ENCODE measurements at regions not wholly inside any gene's neighbourhood (a gene's known extent, or its start where the extent isn't known, plus 50 kb on each side); places are given as distances from the start of the nearest gene placed in this dataset.
"Not testable (repeated sequence)": the region's sequence is repeated elsewhere in the genome, so short reads cannot be mapped to it uniquely, and the experiment has no call there.

- intact Hi-C loops (cut with micrococcal nuclease); H3K4me2 ChIP-seq (replicated peaks; ENCODE audit: low read depth, low read length, poor library complexity, severe bottlenecking); CTCF ChIA-PET; H3K4me1 ChIP-seq (ENCODE audit: control insufficient read depth in 2 of 2, insufficient read depth in 2 of 2, low read length in 2 of 2); H3K4me3 Mint-ChIP-seq; H3K9me3 ChIP-seq (ENCODE audit: control extremely low read depth in 1 of 3, control insufficient read depth in 2 of 3, insufficient read depth in 1 of 3, low read length in 2 of 3); H3K4me1 Mint-ChIP-seq; H3K27me3 Mint-ChIP-seq; H3K79me2 ChIP-seq (ENCODE audit: control insufficient read depth, insufficient read depth, low read length); POLR2A ChIA-PET; ATAC-seq (ENCODE audit: low read depth); H3K9me3 Mint-ChIP-seq (ENCODE audit: insufficient read depth); H3K27ac Mint-ChIP-seq; H3K4me3 ChIP-seq (ENCODE audit: control extremely low read depth in 1 of 5, extremely low read depth in 1 of 5, insufficient read depth in 1 of 5, low read depth in 2 of 5, low read length in 4 of 5); H3K36me3 ChIP-seq (replicated peaks in 1 of 2; ENCODE audit: control extremely low read depth in 1 of 2, control insufficient read depth in 1 of 2, extremely low read depth in 1 of 2, insufficient read depth in 2 of 2, low read length in 1 of 2); H3K27ac ChIP-seq (ENCODE audit: low read length in 2 of 2); DNase-seq; H2AFZ ChIP-seq (ENCODE audit: insufficient read depth, low read depth, low read length, poor library complexity, severe bottlenecking); H3K27me3 ChIP-seq (replicated peaks in 1 of 4; ENCODE audit: control extremely low read depth in 1 of 4, control insufficient read depth in 3 of 4, insufficient read depth in 4 of 4, low read length in 3 of 4); H3K9ac ChIP-seq (ENCODE audit: low read length); H4K20me1 ChIP-seq (ENCODE audit: control insufficient read depth, insufficient read depth, low read length, poor library complexity, severe bottlenecking): not testable (repeated sequence)
- WGBS (ENCODE audit: insufficient coverage), result no CpG with 5 or more reads among the region's 1 CpG
Observed at GRCh38 chr2:153246636-153247035, 231.9 kb downstream of the RPRM start.

GRCh38 chr2:153235516-153235915, 243.0 kb downstream of the RPRM start:
- ChIA-PET POLR2A (no interaction called here), CTCF (no interaction called here)
- no peaks in the 10 kb centered on the region for H3K36me3 ChIP-seq (replicated peaks in 1 of 2; ENCODE audit: control extremely low read depth in 1 of 2, control insufficient read depth in 1 of 2, extremely low read depth in 1 of 2, insufficient read depth in 2 of 2, low read length in 1 of 2)
- H3K9me3 Mint-ChIP-seq (ENCODE audit: insufficient read depth), result no peaks in the 10 kb centered on the region
- no CpG with 5 or more reads among the region's 1 CpG for WGBS (ENCODE audit: insufficient coverage)
- H3K27me3 Mint-ChIP-seq, result no peaks in the 10 kb centered on the region
- H3K4me3 ChIP-seq (ENCODE audit: control extremely low read depth in 1 of 5, extremely low read depth in 1 of 5, insufficient read depth in 1 of 5, low read depth in 2 of 5, low read length in 4 of 5), result no peak overlapping the region
- no peaks in the 10 kb centered on the region for H3K4me1 ChIP-seq (ENCODE audit: control insufficient read depth in 2 of 2, insufficient read depth in 2 of 2, low read length in 2 of 2)
- H3K9ac ChIP-seq (ENCODE audit: low read length), result no peak overlapping the region
- H3K4me3 Mint-ChIP-seq, result no peak overlapping the region
- no peak for TF ChIP-seq CTCF (IDR thresholded peaks at IDR 0.05)
- TF ChIP-seq EZH2 (IDR thresholded peaks at IDR 0.05; ENCODE audit: borderline replicate concordance, insufficient read depth, low read depth, low read length, poor library complexity, severe bottlenecking), result no peak
- DNase-seq (no peak), ATAC-seq (ENCODE audit: low read depth) (no peak)
- no peaks in the 10 kb centered on the region for H3K27me3 ChIP-seq (replicated peaks in 1 of 4; ENCODE audit: control extremely low read depth in 1 of 4, control insufficient read depth in 3 of 4, insufficient read depth in 4 of 4, low read length in 3 of 4)
- peaks cover 2% of the 10 kb centered on the region for H3K4me1 Mint-ChIP-seq
- H3K4me2 ChIP-seq (replicated peaks; ENCODE audit: low read depth, low read length, poor library complexity, severe bottlenecking), result no peak overlapping the region
- no peaks in the 10 kb centered on the region for H3K9me3 ChIP-seq (ENCODE audit: control extremely low read depth in 1 of 3, control insufficient read depth in 2 of 3, insufficient read depth in 1 of 3, low read length in 2 of 3)
- no peak overlapping the region for H3K27ac ChIP-seq (ENCODE audit: low read length in 2 of 2)
- intact Hi-C loops (cut with micrococcal nuclease), result no loop called here
- H3K27ac Mint-ChIP-seq, result no peak overlapping the region
- no peak overlapping the region for H2AFZ ChIP-seq (ENCODE audit: insufficient read depth, low read depth, low read length, poor library complexity, severe bottlenecking)
- H3K79me2 ChIP-seq (ENCODE audit: control insufficient read depth, insufficient read depth, low read length), result no peaks in the 10 kb centered on the region
- H4K20me1 ChIP-seq (ENCODE audit: control insufficient read depth, insufficient read depth, low read length, poor library complexity, severe bottlenecking), result no peaks in the 10 kb centered on the region
